ENCODE measurements at regions not wholly inside any gene's neighbourhood (a gene's known extent, or its start where the extent isn't known, plus 50 kb on each side); places are given as distances from the start of the nearest gene placed in this dataset.

DNA sequence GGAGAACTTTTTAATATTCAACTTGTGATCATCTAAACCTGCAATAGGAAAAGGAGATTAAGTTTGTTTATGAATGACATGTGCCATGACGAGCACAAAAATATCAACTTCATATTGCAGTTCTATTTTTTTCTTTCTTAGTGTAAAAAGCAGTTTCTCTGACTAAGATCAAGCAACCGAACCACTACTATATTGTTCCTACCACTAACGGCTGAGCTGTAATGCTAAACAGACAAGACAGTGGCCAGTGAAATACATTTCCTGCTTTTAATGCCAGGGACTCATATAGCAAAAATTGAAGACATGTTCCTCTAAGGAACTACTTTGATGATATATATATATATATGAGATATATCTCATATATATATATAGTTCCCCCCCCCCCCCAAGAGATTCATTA lies 1705.6 kb upstream of the TMEFF2 start:
- Histone ChIP-seq H3K9ac (ENCODE audit: insufficient read depth, low read depth, low read length) (no peak overlapping the region), H3K36me3 (replicated peaks in 1 of 2; ENCODE audit: control insufficient read depth in 1 of 2, insufficient read depth in 2 of 2, low read length in 2 of 2) (no peaks in the 10 kb centered on the region), H4K20me1 (ENCODE audit: insufficient read depth, low read length) (no peaks in the 10 kb centered on the region), H3K4me3 (replicated peaks in 1 of 3; ENCODE audit: insufficient read depth in 1 of 3, low read depth in 2 of 3, low read length in 3 of 3) (no peak overlapping the region), H3K79me2 (ENCODE audit: insufficient read depth, low read length) (no peaks in the 10 kb centered on the region), H3K4me2 (ENCODE audit: low read depth, low read length) (no peak overlapping the region), H2AFZ (ENCODE audit: low read length) (no peak overlapping the region), H3K4me1 (ENCODE audit: insufficient read depth, low read length) (no peaks in the 10 kb centered on the region), H3K27ac (ENCODE audit: extremely low read length, insufficient read depth, low read length) (no peak overlapping the region), H3K9me3 (ENCODE audit: low read length) (no peaks in the 10 kb centered on the region), H3K27me3 (ENCODE audit: control insufficient read depth in 1 of 2, insufficient read depth in 2 of 2, low read length in 2 of 2) (no peaks in the 10 kb centered on the region)
- FAIRE-seq (no peak), DNase-seq (ENCODE audit: low spot score) (no peak), ATAC-seq (no peak)
- intact Hi-C loops (cut with micrococcal nuclease; ENCODE audit: unreplicated experiment) (no loop called here), in situ Hi-C loops (cut with HindIII; ENCODE audit: extremely low pct_ligation_motif_present, low pct_unique_long_range_greater_than_20kb) (no loop called here)
- ChIA-PET POLR2A (no interaction called here), CTCF (ENCODE audit: low intra/inter-chr PET ratio, low total read pairs) (no interaction called here)
- no TSS peak for BruUV-seq (replicated peaks)
- WGBS (ENCODE audit: low lambda C conversion rate), result 3% methylated on average over 3 of the region's 3 CpGs
- TF ChIP-seq SP4 (CRISPR knock-in tag; IDR thresholded peaks at IDR 0.05) (no peak), TSC22D2 (CRISPR knock-in tag; IDR thresholded peaks at IDR 0.05; ENCODE audit: borderline replicate concordance) (no peak), KLF13 (CRISPR knock-in tag; IDR thresholded peaks at IDR 0.05) (no peak), ARHGAP35 (CRISPR knock-in tag; IDR thresholded peaks at IDR 0.05; ENCODE audit: borderline replicate concordance) (no peak), ZNF432 (CRISPR knock-in tag; IDR thresholded peaks at IDR 0.05; ENCODE audit: borderline replicate concordance) (no peak)
- TF ChIP-seq, protein P1, sequence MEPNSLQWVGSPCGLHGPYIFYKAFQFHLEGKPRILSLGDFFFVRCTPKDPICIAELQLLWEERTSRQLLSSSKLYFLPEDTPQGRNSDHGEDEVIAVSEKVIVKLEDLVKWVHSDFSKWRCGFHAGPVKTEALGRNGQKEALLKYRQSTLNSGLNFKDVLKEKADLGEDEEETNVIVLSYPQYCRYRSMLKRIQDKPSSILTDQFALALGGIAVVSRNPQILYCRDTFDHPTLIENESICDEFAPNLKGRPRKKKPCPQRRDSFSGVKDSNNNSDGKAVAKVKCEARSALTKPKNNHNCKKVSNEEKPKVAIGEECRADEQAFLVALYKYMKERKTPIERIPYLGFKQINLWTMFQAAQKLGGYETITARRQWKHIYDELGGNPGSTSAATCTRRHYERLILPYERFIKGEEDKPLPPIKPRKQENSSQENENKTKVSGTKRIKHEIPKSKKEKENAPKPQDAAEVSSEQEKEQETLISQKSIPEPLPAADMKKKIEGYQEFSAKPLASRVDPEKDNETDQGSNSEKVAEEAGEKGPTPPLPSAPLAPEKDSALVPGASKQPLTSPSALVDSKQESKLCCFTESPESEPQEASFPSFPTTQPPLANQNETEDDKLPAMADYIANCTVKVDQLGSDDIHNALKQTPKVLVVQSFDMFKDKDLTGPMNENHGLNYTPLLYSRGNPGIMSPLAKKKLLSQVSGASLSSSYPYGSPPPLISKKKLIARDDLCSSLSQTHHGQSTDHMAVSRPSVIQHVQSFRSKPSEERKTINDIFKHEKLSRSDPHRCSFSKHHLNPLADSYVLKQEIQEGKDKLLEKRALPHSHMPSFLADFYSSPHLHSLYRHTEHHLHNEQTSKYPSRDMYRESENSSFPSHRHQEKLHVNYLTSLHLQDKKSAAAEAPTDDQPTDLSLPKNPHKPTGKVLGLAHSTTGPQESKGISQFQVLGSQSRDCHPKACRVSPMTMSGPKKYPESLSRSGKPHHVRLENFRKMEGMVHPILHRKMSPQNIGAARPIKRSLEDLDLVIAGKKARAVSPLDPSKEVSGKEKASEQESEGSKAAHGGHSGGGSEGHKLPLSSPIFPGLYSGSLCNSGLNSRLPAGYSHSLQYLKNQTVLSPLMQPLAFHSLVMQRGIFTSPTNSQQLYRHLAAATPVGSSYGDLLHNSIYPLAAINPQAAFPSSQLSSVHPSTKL (CRISPR knock-in tag; IDR thresholded peaks at IDR 0.05), result no peak
